B cell (primary cell): ENCODE measurements at regions not wholly inside any gene's neighbourhood (a gene's known extent, or its start where the extent isn't known, plus 50 kb on each side); places are given as distances from the start of the nearest gene placed in this dataset.

Source experiments
- ATAC-seq: fragments of 200-7000 bp; cut with Tn5 transposase; one replicate; pipeline ENCODE4 v1.10.0; 2021; ENCODE audit warnings: low read depth, mild to moderate bottlenecking, moderate number of reproducible peaks, moderate library complexity
- CTCF ChIA-PET: fragments of 350-600 bp; sonication (Branson Sonifier 250); formaldehyde crosslinking; loops from one replicate; lab custom pipeline; 2021; ENCODE audit warnings: antibody characterized with exemption, inconsistent platforms; lab: Charles Lee
- POLR2A ChIA-PET: fragments of 350-600 bp; sonication (Branson Sonifier 250); formaldehyde crosslinking; loops from one replicate; lab custom pipeline; 2021; ENCODE audit warnings: antibody characterized with exemption; lab: Charles Lee
- DNase-seq: peaks from one replicate; pipeline ENCODE4 v3.0.0; 2013
- H2AFZ ChIP-seq: 2 replicates; pipeline ENCODE4 v1.6.1; 2012; ENCODE audit warnings: mild to moderate bottlenecking, low read depth, low read length; ENCODE audit not compliant: insufficient read depth, poor library complexity, severe bottlenecking
- H3K27ac ChIP-seq, 2 donors: 1 replicate in 1 of 2; 2 replicates in 1 of 2; pipeline ENCODE4 v1.5.1; 2012 to 2013; ENCODE audit warnings: low read length in 2 of 2, mild to moderate bottlenecking in 2 of 2, moderate library complexity in 1 of 2
- H3K27me3 ChIP-seq, 4 experiments: fragments of 200-600 bp in 1 of 4; sonication (generic) in 1 of 4; replicated peaks in 1 of 4; 1 replicate in 2 of 4; 2 replicates in 2 of 4; pipeline versions ENCODE4 v1.6.1 to v1.7.0; 2013 to 2016; ENCODE audit warnings: low read length in 3 of 4, mild to moderate bottlenecking in 2 of 4, mixed read lengths in 1 of 4, moderate library complexity in 1 of 4; ENCODE audit not compliant: insufficient read depth in 4 of 4, control insufficient read depth in 3 of 4; ENCODE audit errors: control extremely low read depth in 1 of 4
- H3K36me3 ChIP-seq, 2 experiments: replicated peaks in 1 of 2; 1 replicate in 1 of 2; 2 replicates in 1 of 2; pipeline versions ENCODE4 v1.6.1 to v1.7.1; 2013; ENCODE audit warnings: low read length in 1 of 2; ENCODE audit not compliant: insufficient read depth in 2 of 2, control insufficient read depth in 1 of 2; ENCODE audit errors: control extremely low read depth in 1 of 2, extremely low read depth in 1 of 2
- H3K4me1 ChIP-seq, 2 donors: fragments of 200-600 bp in 1 of 2; sonication (generic) in 1 of 2; 1 replicate in 1 of 2; 2 replicates in 1 of 2; pipeline versions ENCODE4 v1.5.1 to v1.6.1; 2013 to 2017; ENCODE audit warnings: low read length in 2 of 2; ENCODE audit not compliant: control insufficient read depth in 2 of 2, insufficient read depth in 2 of 2
- H3K4me2 ChIP-seq: replicated peaks from 2 replicates; pipeline ENCODE3; 2012; ENCODE audit warnings: mild to moderate bottlenecking, low read depth, low read length; ENCODE audit not compliant: poor library complexity, severe bottlenecking
- H3K4me3 ChIP-seq, 5 experiments: fragments of 200-600 bp in 1 of 5; sonication (generic) in 1 of 5; 1 replicate in 3 of 5; 2 replicates in 2 of 5; pipeline versions ENCODE4 v1.5.1 to v1.7.0; 2011 to 2016; ENCODE audit warnings: low read length in 4 of 5, mild to moderate bottlenecking in 4 of 5, low read depth in 2 of 5, control low read depth in 1 of 5, moderate library complexity in 1 of 5; ENCODE audit not compliant: insufficient read depth in 1 of 5; ENCODE audit errors: control extremely low read depth in 1 of 5, extremely low read depth in 1 of 5
- H3K79me2 ChIP-seq: fragments of 200-600 bp; sonication (generic); one replicate; pipeline ENCODE4 v1.6.0; 2016; ENCODE audit warnings: low read length; ENCODE audit not compliant: control insufficient read depth, insufficient read depth
- H3K9ac ChIP-seq: fragments of 200-600 bp; sonication (generic); 2 replicates; pipeline ENCODE4 v1.6.1; 2017; ENCODE audit warnings: mild to moderate bottlenecking, low read length, moderate library complexity
- H3K9me3 ChIP-seq, 3 donors: one replicate each; pipeline versions ENCODE4 v1.6.1 to v1.7.1; 2013; ENCODE audit warnings: low read length in 2 of 3; ENCODE audit not compliant: control insufficient read depth in 2 of 3, insufficient read depth in 1 of 3; ENCODE audit errors: control extremely low read depth in 1 of 3
- H4K20me1 ChIP-seq: 2 replicates; pipeline ENCODE4 v1.6.0; 2012; ENCODE audit warnings: mild to moderate bottlenecking, low read length; ENCODE audit not compliant: insufficient read depth, control insufficient read depth, poor library complexity, severe bottlenecking
- H3K27ac Mint-ChIP-seq: one replicate; pipeline ENCODE4 v1.8.0; 2021; ENCODE audit warnings: mixed read lengths
- H3K27me3 Mint-ChIP-seq: one replicate; pipeline ENCODE4 v1.8.0; 2021; ENCODE audit warnings: mixed read lengths
- H3K4me1 Mint-ChIP-seq: one replicate; pipeline ENCODE4 v1.8.0; 2021; ENCODE audit warnings: mixed read lengths
- H3K4me3 Mint-ChIP-seq: one replicate; pipeline ENCODE4 v1.8.0; 2021; ENCODE audit warnings: mixed read lengths
- H3K9me3 Mint-ChIP-seq: one replicate; pipeline ENCODE4 v1.8.0; 2022; ENCODE audit warnings: mixed read lengths; ENCODE audit not compliant: insufficient read depth
- EZH2 ChIP-seq: IDR thresholded peaks from 2 replicates; pipeline ENCODE4 v1.6.1; 2012; ENCODE audit warnings: borderline replicate concordance, low read depth, mild to moderate bottlenecking, moderate library complexity, low read length; ENCODE audit not compliant: insufficient read depth, poor library complexity, severe bottlenecking
- WGBS: methylation state at CpG from one replicate; pipeline ENCODE4 v1.1.5; 2013; ENCODE audit warnings: missing lambda C conversion rate; ENCODE audit not compliant: insufficient coverage; 5-methylcytosine and 5-hydroxymethylcytosine counted together
- intact Hi-C: fragments of 100-400 bp; cut with micrococcal nuclease; formaldehyde crosslinking; loops from one replicate; pipeline ENCODE4 v1.10.0; 2022
- TF ChIP-seq, protein P1 (sequence below): fragments of 200-600 bp; IDR thresholded peaks from one replicate; pipeline ENCODE4 v1.8.0; 2022; ENCODE audit warnings: antibody characterized with exemption, mild to moderate bottlenecking

DNA sequence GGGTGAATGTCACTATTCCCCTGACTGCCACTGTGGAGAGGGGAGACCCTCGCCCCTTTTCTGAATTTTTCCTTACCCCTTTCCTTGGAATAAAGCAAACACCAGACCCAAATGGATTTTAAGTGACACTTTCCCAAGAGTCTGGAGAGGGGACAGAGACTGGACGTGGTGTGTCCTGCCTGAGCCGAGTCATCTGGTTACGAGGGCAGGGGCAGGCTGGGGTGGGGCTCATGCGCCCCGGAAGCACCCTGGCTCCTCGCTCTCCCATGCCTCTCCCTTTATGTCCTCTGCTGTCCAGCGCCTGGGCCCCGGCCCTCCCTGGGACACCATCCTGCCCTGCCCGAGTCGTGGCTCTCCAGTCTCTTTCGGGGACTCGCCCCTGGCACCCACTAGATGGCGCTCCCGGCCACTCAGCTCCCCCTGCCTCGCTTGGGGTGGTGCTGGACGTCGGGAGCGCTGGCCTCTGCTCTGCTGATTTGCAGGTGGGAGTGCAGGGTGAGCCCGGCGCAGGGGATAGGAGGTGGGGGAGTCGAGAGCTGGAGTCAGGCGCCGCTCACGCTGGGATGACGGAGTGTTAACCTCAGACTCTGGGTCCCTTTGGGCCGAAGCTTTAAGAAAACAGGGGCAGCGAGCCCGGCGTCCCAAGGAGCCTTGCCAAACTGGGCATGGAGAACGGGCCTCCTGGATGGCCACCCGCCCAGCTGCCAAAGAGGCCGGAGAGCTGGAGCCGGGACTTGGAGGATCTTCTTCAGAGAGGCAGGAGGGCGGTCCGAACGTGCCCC lies 89.8 kb downstream of the RPS6KA4 start:
- H2AFZ ChIP-seq = peak overlapping the region; percentile 95
- H3K27me3 Mint-ChIP-seq = no peaks in the 10 kb centered on the region
- TF ChIP-seq, protein P1, sequence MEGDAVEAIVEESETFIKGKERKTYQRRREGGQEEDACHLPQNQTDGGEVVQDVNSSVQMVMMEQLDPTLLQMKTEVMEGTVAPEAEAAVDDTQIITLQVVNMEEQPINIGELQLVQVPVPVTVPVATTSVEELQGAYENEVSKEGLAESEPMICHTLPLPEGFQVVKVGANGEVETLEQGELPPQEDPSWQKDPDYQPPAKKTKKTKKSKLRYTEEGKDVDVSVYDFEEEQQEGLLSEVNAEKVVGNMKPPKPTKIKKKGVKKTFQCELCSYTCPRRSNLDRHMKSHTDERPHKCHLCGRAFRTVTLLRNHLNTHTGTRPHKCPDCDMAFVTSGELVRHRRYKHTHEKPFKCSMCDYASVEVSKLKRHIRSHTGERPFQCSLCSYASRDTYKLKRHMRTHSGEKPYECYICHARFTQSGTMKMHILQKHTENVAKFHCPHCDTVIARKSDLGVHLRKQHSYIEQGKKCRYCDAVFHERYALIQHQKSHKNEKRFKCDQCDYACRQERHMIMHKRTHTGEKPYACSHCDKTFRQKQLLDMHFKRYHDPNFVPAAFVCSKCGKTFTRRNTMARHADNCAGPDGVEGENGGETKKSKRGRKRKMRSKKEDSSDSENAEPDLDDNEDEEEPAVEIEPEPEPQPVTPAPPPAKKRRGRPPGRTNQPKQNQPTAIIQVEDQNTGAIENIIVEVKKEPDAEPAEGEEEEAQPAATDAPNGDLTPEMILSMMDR = peak; percentile 76
- TF ChIP-seq EZH2 = no peak
- H3K4me1 Mint-ChIP-seq = peaks cover 35% of the 10 kb centered on the region
- peak overlapping the region; percentile 79 for H3K9ac ChIP-seq
- peak overlapping the region; percentile 39 to 83 for H3K27ac ChIP-seq
- H3K4me3 ChIP-seq = peak overlapping the region; percentile 52 to 92 (median 55)
- peaks cover 25 to 34% of the 10 kb centered on the region in 2 donors for H3K4me1 ChIP-seq
- ChIA-PET CTCF (interaction anchor here (0.7 to 4.4 kb wide), 34 partner anchors 9 to 681 kb away, joined by 3 to 48 read pairs (median 4); partner anchors contain the start of genes FAU, MRPL49, PRDX5 and STIP1), POLR2A (interaction anchor here (0.5 to 1.2 kb wide), 5 partner anchors 34 to 330 kb away, joined by 3 to 7 read pairs (median 6); partner anchors contain the start of genes CCDC88B and NRXN2)
- peaks cover 0 to 8% (median 0%) of the 10 kb centered on the region in 3 donors for H3K9me3 ChIP-seq
- H3K27ac Mint-ChIP-seq = peak overlapping the region; percentile 83
- peak overlapping the region; percentile 94 for H3K4me3 Mint-ChIP-seq
- 3% methylated on average over 36 of the region's 37 CpGs for WGBS
- H3K79me2 ChIP-seq = no peaks in the 10 kb centered on the region
- peak; percentile 80 for DNase-seq
- no peaks in the 10 kb centered on the region for H3K9me3 Mint-ChIP-seq
- intact Hi-C loops = loop anchor here (1.0 to 10.0 kb wide), 4 partner anchors 91 to 296 kb away; partner anchors contain the start of genes NRXN2, RASGRP2, RPS6KA4 and TRMT112
- no peaks in the 10 kb centered on the region for H4K20me1 ChIP-seq
- peak; percentile 61 for ATAC-seq
- H3K36me3 ChIP-seq = no peaks in the 10 kb centered on the region
- no peaks in the 10 kb centered on the region for H3K27me3 ChIP-seq
- H3K4me2 ChIP-seq = peak overlapping the region; percentile 100
